RPMI7951 (cell line): ENCODE measurements at regions not wholly inside any gene's neighbourhood (a gene's known extent, or its start where the extent isn't known, plus 50 kb on each side); places are given as distances from the start of the nearest gene placed in this dataset.
A peak's percentile ranks its signal among the peaks of the same experiment; 100 is the strongest.

ENCODE experiments used
- DNase-seq: peaks from one replicate; pipeline ENCODE4 v3.0.0-alpha.2; 2012; ENCODE audit warnings: low read depth

DNA sequence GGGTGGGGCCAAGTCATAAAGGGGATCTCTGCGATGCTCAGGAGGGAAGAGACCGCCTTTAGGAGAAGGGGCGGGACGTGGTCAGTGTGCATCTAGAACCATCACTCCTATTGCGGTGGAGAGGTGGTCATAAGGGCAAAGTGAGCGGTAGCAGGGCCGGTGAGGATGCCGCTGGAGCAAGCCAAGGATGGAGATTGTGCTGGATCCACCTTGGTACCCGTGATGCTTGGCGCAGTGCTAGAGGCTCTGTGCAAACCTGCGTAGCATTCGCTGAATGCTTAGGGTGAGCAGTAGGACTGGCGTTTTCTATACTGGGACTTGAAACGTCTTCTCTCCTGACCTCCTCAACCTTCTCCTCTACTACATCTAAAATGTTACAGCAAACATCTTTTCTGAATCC lies 294.2 kb downstream of the FGF9 start:
- DNase-seq = no peak

GRCh38 chr13:21966014-21966413 lies 295.1 kb downstream of the FGF9 start:
- no peak for DNase-seq

GRCh38 chr13:21967871-21968270 lies 297.0 kb downstream of the FGF9 start:
- no peak for DNase-seq

DNA sequence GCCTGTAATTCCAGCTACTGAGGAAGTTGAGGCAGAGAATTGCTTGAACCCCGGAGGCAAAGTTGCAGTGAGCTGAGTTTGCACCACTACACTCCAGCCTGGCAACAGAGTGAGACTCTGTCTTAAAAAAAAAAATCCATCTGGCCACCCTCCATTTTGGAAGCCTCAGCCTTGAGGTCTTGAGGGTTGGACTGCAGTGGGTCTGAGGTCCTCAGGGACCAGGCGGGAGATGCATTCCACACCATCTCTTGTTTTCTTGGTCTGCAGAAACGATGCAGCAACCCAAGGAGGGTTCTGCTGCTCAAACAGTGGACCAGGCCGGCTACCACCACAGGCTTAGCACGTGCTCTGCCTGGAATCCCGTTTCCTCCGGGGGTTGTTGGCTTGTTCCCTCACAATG lies 299.3 kb downstream of the FGF9 start:
- DNase-seq = no peak

DNA sequence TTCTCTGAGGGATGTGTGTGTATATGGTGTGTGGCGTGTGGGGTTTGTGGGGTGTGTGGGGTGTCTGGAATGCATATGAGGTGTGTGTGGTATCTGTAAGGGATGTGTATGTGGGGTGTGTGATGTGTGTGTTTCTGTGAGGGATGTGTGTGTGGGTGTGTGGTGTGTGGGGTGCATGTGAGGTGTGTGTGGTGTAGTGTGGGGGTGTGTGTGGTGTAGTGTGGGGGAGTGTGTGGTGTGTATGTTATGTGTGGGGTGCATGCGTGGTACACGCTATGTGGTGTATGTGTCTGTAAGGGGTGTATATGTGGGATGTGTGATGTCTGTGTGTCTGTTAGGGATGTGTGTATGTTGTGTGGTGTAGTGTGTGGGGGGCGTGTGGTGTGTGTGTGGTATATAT lies 300.0 kb downstream of the FGF9 start:
- DNase-seq = no peak

GRCh38 chr13:21971662-21972621 lies 301.1 kb downstream of the FGF9 start:
- no peak for DNase-seq

DNA sequence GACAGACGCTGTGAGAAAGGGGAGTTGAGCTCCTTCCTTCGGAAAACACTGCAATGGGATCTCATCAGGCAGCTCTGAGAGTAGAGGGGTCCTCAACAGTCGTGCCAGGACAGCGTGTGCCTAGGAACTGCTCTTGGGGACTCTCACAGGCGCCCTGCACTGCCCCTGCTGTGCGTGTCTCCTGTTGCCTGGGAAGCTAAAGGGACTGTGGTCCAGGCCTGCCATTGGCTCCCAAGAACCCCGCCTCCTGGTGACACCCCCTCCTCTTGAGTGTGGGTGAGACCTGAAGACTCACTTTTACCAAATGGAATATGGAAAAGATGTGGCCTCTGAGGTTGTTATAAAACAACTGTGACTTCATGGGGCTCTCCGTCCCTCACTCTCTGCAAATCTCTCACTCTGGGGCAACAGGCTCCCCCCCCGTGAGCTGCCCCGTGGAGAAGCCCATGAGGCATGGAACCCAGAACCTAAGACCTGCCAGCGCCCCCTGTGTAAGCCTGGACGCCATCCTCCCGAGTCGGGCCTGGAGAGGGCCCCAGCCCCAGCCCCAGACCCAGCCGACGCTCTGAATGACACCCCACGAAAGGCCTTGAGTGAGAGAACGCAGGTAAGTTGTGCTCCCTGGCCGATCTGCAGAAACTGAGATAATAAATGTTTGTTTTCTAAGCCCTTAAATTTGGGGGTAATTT lies 302.7 kb downstream of the FGF9 start:
- DNase-seq = no peak

DNA sequence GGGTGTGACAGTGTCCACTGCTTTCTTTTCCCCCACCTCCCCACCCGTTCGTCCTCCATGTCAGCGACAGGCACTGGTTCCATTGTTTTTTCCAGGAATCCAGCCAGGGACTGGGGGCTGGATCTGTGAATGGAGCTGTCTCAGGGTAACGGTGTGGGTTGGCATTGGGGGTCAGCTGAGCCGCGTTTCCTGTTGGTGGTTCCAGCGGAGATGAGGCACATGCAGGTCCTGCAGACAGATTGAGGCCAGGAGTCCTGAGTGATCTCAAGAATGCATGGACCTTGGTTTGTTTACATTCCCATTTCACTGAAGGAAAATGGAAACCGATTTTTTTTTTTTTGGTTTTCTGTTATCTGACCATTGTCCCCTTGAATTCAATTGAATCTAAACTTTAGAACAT lies 303.9 kb downstream of the FGF9 start:
- no peak for DNase-seq

GRCh38 chr13:21976159-21976558 lies 305.3 kb downstream of the FGF9 start:
- no peak for DNase-seq

DNA sequence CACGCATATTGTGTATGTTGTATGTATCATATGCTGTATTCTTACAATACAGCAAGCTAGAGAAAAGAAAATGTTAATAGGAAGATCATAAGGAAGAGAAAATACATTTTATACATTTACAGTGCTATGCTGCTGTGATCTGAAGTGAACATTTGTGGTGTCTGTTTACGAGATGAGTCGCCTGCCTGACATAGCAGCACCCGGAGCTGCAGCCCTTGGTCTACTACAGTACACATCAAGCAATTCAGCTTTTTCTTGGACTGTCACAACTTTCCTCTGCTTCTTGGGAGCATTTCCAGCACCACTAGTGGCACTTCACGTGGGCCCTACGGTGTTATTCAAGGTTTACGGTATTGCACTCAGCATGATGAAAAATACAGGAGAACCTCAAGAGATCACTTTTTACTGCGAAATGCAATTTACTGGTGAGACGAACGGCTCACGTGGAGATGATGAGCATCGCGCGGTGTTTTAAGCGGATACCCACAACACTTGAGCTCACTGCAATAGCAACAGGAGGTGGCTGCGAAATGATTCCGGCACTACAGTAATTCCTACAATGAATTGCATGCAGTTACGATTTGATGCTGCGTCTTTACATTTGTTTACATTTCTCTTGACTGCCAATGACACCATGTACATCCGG lies 308.4 kb downstream of the FGF9 start:
- no peak for DNase-seq

GRCh38 chr13:21980049-21980448 lies 309.2 kb downstream of the FGF9 start:
- no peak for DNase-seq

- no peak for DNase-seq
Measured at GRCh38 chr13:21984156-21984555, 313.3 kb downstream of the FGF9 start.

DNA sequence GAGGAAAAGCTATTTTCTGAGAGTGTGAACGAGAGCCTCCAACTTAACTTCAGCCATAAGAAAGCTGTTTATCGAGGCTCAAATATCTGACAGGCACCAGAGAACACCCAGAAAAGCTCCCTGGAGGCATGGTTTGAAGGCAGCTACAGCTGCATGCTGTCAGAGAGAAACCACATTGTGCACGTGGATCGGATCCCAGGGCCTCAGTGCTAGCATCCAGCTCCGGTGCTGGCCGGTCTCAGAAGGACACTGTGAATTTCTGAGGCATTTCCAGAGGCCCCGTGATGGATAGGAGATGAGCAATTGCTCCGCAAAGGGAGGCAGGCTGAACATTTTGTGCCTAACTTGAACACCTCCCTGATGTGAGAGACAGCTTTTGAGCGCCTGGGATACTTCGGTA lies 315.7 kb downstream of the FGF9 start:
- DNase-seq = peak; percentile 81

DNA sequence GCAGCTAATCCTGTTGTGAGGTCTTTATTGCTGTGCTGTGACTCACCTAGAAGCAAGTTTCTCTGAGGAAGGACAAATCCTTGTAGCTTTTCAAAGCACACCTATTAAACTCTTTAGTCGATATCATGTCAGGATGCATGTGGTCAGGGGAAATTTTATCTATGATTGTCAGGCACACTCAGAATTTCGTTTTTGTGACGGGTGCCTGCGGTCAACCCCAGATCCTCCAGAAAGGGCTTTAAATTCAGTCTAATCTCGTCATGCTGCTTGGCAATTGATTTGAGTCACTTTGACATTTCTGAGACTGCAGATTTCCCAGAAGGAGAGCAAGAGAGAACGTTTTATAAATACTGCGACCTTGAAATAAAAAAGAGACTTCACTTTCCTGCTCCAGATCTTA lies 316.9 kb downstream of the FGF9 start:
- DNase-seq = peak; percentile 66

- DNase-seq = no peak
Measured at GRCh38 chr13:21988624-21989023, 317.8 kb downstream of the FGF9 start.

DNA sequence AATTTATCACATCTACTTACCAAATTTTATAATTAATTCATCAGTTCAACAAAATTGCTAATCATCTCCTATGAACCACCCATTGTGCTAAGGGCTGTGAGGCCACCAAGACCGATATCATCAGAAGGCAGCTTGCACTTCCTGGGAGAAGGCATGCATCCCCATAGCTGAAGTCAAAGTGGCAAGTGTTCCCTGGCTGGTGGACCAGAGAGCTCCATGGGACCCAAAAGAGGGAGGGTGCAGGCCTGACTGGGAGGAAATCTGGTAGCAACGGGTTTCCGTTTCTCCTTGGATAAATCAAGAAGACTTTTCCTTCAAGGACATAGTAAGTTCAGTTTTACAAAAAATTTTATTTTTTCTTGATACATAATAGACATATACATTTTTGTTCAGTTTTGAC lies 325.2 kb downstream of the FGF9 start:
- DNase-seq = no peak

DNA sequence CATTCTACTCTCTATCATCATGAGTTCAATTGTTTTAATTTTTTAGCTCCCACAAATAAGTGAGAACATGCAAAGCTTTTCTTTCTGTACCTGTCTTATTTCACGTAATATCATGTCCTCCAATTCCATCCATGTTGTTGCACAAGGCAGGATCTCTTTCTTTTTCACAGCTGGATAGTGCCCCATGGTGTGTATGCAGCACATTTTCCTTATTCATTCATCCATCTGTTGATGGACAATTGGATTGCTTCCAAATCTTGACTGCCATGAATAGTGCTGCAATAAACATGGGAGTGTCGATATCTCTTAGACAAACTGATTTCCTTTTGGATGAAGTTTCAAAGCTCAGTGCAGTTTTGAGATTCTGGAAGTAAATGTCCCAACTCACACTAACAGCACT lies 326.9 kb downstream of the FGF9 start:
- no peak for DNase-seq

- no peak for DNase-seq
Measured at GRCh38 chr13:21998279-21998990, 327.6 kb downstream of the FGF9 start.

GRCh38 chr13:21999666-22000065 lies 328.8 kb downstream of the FGF9 start:
- no peak for DNase-seq

- DNase-seq = no peak
Measured at GRCh38 chr13:22000191-22000590, 329.3 kb downstream of the FGF9 start.

DNA sequence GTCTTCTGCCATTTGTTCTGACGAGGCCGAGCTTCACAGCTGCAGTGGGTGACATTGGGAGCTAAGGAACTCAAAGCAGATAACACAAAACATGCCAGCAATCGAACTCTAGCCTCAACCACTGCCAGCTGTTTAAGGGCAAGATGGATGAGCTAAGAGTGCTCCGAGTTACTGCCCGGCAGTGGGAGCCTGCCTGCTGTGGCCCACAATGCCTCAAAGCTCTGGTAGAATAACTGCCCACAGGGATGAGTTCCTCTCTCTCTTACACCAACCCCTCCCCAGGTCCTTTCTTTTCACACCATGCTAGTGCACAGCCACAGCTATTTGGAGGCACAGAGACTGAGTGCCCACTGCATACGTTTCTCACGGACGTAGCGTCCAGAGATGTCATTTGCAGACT lies 330.5 kb downstream of the FGF9 start:
- DNase-seq = no peak

- no peak for DNase-seq
Measured at GRCh38 chr13:22002893-22003292, 332.0 kb downstream of the FGF9 start.
